ENCODE measurements at regions not wholly inside any gene's neighbourhood (a gene's known extent, or its start where the extent isn't known, plus 50 kb on each side); places are given as distances from the start of the nearest gene placed in this dataset.

GRCh38 chr1:94723894-94724293, 96.3 kb upstream of the SLC44A3 start:
- Histone ChIP-seq H3K27me3 (ENCODE audit: control insufficient read depth, insufficient read depth, low read length) (no peaks in the 10 kb centered on the region), H3K4me3 (ENCODE audit: low read depth, low read length) (no peak overlapping the region), H3K36me3 (ENCODE audit: control insufficient read depth, insufficient read depth, low read length) (no peaks in the 10 kb centered on the region)
- no peak for TF ChIP-seq CTCF (IDR thresholded peaks at IDR 0.05; ENCODE audit: insufficient read depth, low read length, poor library complexity, severe bottlenecking)
- DNase-seq (ENCODE audit: low read depth), result no peak

- DNase-seq (ENCODE audit: low read depth), result no peak
- no peak for TF ChIP-seq CTCF (IDR thresholded peaks at IDR 0.05; ENCODE audit: insufficient read depth, low read length, poor library complexity, severe bottlenecking)
- H3K27me3 ChIP-seq (ENCODE audit: control insufficient read depth, insufficient read depth, low read length), result no peaks in the 10 kb centered on the region
- no peaks in the 10 kb centered on the region for H3K36me3 ChIP-seq (ENCODE audit: control insufficient read depth, insufficient read depth, low read length)
- H3K4me3 ChIP-seq (ENCODE audit: low read depth, low read length), result no peak overlapping the region
Measured at GRCh38 chr1:94723463-94723862, 96.7 kb upstream of the SLC44A3 start.

DNA sequence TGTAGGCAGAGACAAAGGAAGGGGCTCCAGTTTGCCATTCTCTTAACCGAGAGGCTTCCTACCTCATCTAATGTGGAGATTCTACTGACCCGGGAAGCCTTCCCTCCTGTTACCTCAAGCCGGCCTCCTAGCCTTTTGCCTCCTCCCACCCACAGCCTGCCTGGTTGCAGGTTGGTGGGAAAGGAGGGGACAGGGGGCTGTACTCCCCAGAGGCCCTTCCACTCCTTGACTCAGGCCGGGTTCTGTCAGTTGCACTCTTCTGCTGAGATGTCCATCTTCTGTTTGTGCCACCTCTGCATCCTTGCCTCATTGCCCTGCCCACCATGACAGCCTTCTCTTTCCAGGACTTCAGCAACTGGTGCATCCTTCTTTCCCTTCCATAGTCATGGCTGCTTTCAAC, 98.0 kb upstream of the SLC44A3 start:
- no peak for DNase-seq (ENCODE audit: low read depth)
- Histone ChIP-seq H3K36me3 (ENCODE audit: control insufficient read depth, insufficient read depth, low read length) (no peaks in the 10 kb centered on the region), H3K27me3 (ENCODE audit: control insufficient read depth, insufficient read depth, low read length) (no peaks in the 10 kb centered on the region), H3K4me3 (ENCODE audit: low read depth, low read length) (no peak overlapping the region)
- no peak for TF ChIP-seq CTCF (IDR thresholded peaks at IDR 0.05; ENCODE audit: insufficient read depth, low read length, poor library complexity, severe bottlenecking)

GRCh38 chr1:94721240-94721639, 98.9 kb upstream of the SLC44A3 start:
- no peak for DNase-seq (ENCODE audit: low read depth)
- no peaks in the 10 kb centered on the region for H3K27me3 ChIP-seq (ENCODE audit: control insufficient read depth, insufficient read depth, low read length)
- no peaks in the 10 kb centered on the region for H3K36me3 ChIP-seq (ENCODE audit: control insufficient read depth, insufficient read depth, low read length)
- TF ChIP-seq CTCF (IDR thresholded peaks at IDR 0.05; ENCODE audit: insufficient read depth, low read length, poor library complexity, severe bottlenecking), result no peak
- no peak overlapping the region for H3K4me3 ChIP-seq (ENCODE audit: low read depth, low read length)

DNA sequence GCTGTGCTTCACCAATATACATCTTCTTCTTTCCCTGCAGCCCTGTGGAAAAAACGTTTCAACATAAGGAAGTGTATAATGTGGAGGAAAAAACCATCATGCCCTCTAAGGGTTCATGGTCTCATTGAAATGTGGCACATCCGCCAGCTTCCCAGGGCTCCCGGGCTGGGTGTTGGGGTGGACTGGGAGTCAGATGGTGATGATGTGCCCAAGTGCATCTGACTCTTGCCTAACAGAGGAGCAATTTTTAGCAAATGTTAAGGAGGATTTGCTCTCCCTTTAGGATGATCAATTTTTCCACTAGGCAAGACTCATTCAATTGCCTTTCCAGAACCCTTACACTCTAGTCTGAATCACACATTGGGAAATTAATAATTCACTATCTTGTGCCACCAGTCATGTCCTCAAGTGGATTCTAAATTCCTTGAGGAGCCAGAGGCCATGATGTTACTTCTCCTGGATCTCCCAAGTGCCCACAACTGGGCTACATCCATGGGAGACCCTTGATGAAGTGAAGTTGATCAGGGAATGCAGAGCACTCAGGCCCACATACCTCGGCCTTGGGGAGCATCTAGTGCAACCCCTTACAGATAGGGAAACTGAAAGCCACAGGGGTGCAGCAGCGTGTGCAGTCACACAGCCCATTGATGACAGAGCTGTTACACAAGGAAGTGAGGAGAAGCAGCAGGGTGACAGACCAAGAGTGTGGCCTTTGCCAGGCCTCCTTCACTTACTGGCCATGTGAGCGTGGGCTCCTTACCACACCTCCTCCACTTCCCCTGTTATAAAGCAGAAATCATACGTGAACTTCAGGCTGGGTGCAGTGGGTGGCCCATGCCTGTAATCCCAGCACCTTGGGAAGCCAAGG, 100.0 kb upstream of the SLC44A3 start:
- H3K36me3 ChIP-seq (ENCODE audit: control insufficient read depth, insufficient read depth, low read length), result no peaks in the 10 kb centered on the region
- H3K27me3 ChIP-seq (ENCODE audit: control insufficient read depth, insufficient read depth, low read length), result no peaks in the 10 kb centered on the region
- no peak overlapping the region for H3K4me3 ChIP-seq (ENCODE audit: low read depth, low read length)
- TF ChIP-seq CTCF (IDR thresholded peaks at IDR 0.05; ENCODE audit: insufficient read depth, low read length, poor library complexity, severe bottlenecking), result no peak
- no peak for DNase-seq (ENCODE audit: low read depth)

DNA sequence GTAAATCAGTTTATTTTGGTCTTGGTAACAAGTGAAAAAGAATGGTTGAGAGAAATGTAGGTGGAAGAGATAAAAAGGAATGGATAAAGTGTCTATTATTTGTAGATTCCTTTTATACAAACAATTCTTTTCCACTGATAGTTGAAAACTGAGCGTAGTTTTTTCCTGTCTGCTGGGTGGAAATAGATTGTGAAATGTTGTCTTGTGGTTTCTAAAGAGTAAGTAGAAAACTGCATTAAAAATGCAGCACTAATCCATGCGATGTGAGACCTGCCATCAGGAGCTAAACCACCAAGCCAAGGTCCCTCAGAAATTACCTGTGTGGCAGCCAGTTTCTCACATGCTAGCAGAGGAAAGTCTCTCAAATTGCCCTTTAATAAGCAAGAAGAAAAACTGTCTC, 103.2 kb upstream of the SLC44A3 start:
- DNase-seq (ENCODE audit: low read depth), result no peak
- Histone ChIP-seq H3K27me3 (ENCODE audit: control insufficient read depth, insufficient read depth, low read length) (no peaks in the 10 kb centered on the region), H3K36me3 (ENCODE audit: control insufficient read depth, insufficient read depth, low read length) (no peaks in the 10 kb centered on the region), H3K4me3 (ENCODE audit: low read depth, low read length) (no peak overlapping the region)
- no peak for TF ChIP-seq CTCF (IDR thresholded peaks at IDR 0.05; ENCODE audit: insufficient read depth, low read length, poor library complexity, severe bottlenecking)

All from kidney epithelial cell (primary cell).